Spleen (tissue), 11 donors: ENCODE measurements at regions not wholly inside any gene's neighbourhood (a gene's known extent, or its start where the extent isn't known, plus 50 kb on each side); places are given as distances from the start of the nearest gene placed in this dataset.

ENCODE experiments used
- DNase-seq: peaks from one replicate; pipeline ENCODE4 v3.0.0-alpha.2; 2020
- H3K27ac ChIP-seq, 8 donors: fragments of 200-600 bp; sonication (generic) in 7 of 8; 1 replicate in 4 of 8; 2 replicates in 4 of 8; pipeline versions ENCODE4 v1.5.0 to v1.8.0; 2016 to 2021; ENCODE audit warnings: inconsistent platforms in 4 of 8, mild to moderate bottlenecking in 4 of 8, moderate library complexity in 1 of 8
- H3K27me3 ChIP-seq, 7 donors: fragments of 200-600 bp; sonication (generic) in 6 of 7; replicated peaks in 1 of 7; 1 replicate in 4 of 7; 2 replicates in 3 of 7; pipeline versions ENCODE4 v1.5.0 to v1.8.0; 2016 to 2021; ENCODE audit warnings: inconsistent platforms in 3 of 7, mild to moderate bottlenecking in 1 of 7
- H3K36me3 ChIP-seq, 6 donors: fragments of 200-600 bp; sonication (generic) in 5 of 6; 1 replicate in 4 of 6; 2 replicates in 2 of 6; pipeline versions ENCODE4 v1.5.0 to v1.8.0; 2016 to 2021; ENCODE audit warnings: inconsistent platforms in 2 of 6
- H3K4me1 ChIP-seq, 6 donors: fragments of 200-600 bp; sonication (generic) in 5 of 6; 1 replicate in 3 of 6; 2 replicates in 3 of 6; pipeline versions ENCODE4 v1.5.0 to v1.8.0; 2016 to 2021; ENCODE audit warnings: inconsistent platforms in 3 of 6
- H3K4me3 ChIP-seq, 8 donors: fragments of 200-600 bp; sonication (generic) in 7 of 8; 1 replicate in 4 of 8; 2 replicates in 4 of 8; pipeline versions ENCODE4 v1.5.0 to v1.8.0; 2016 to 2021; ENCODE audit warnings: inconsistent platforms in 4 of 8, mild to moderate bottlenecking in 4 of 8, moderate library complexity in 2 of 8
- H3K9me3 ChIP-seq, 8 donors: fragments of 200-600 bp; sonication (generic) in 7 of 8; 1 replicate in 4 of 8; 2 replicates in 4 of 8; pipeline versions ENCODE4 v1.5.0 to v1.8.0; 2016 to 2021; ENCODE audit warnings: inconsistent platforms in 4 of 8
- CTCF ChIP-seq, 11 experiments: fragments of 200-600 bp in 7 of 11; fragments of 450-650 bp in 4 of 11; sonication (generic) in 4 of 11; IDR thresholded peaks in 8 of 11; conservative IDR thresholded peaks in 3 of 11; 1 replicate in 7 of 11; 2 replicates in 4 of 11; pipeline versions ENCODE4 v1.4.0 to v1.8.0; 2016 to 2021; ENCODE audit warnings: antibody characterized with exemption in 11 of 11, inconsistent platforms in 4 of 11, mild to moderate bottlenecking in 1 of 11
- POLR2A ChIP-seq, 3 donors: fragments of 450-650 bp; IDR thresholded peaks; one replicate each; pipeline ENCODE4 v1.5.1; 2017; ENCODE audit warnings: antibody characterized with exemption in 3 of 3, mild to moderate bottlenecking in 1 of 3
- POLR2AphosphoS5 ChIP-seq, 3 donors: sonication (generic); formaldehyde crosslinking; IDR thresholded peaks; one replicate each; pipeline ENCODE4 v1.5.1; 2017; ENCODE audit warnings: antibody characterized with exemption in 3 of 3
- WGBS, 5 donors: extraction: QIAGEN DNeasy Blood & Tissue Kit in 3 of 5; methylation state at CpG; one replicate each; pipeline versions ENCODE4 v1.1.5 to v1.1.7; 2013 to 2018; 5-methylcytosine and 5-hydroxymethylcytosine counted together
- intact Hi-C: fragments of 100-400 bp; cut with DNase I; formaldehyde crosslinking; loops from one replicate; pipeline ENCODE4 v1.15.0; 2023; ENCODE audit warnings: low total_unique reads
- donor health status: healthy with polysubstance abuse.
- donor health status: DM: no; HTN: no; CAD: no; lungs with moderate emphysema.
- donor health status: DM: no; HTN: no; CAD: no.
- donor health status: Bipolar disorder and iron deficiency.
- donor health status: healthy.
- donor health status: DM: no; HTN: no; CAD: no.
- donor health status: DM: yes; HTN: yes; CAD: no.

- no peak overlapping the region for H3K27ac ChIP-seq
- intact Hi-C loops, result no loop called here
- 85 to 93% (median 90%) methylated on average over 2 of the region's 2 CpGs for WGBS, 5 donors
- no peaks in the 10 kb centered on the region for H3K27me3 ChIP-seq
- no peak overlapping the region for H3K4me3 ChIP-seq
- no peaks in the 10 kb centered on the region for H3K9me3 ChIP-seq
- TF ChIP-seq POLR2AphosphoS5 (IDR thresholded peaks at IDR 0.05), result no peak
- TF ChIP-seq POLR2A (IDR thresholded peaks at IDR 0.05), result no peak
- no peak for TF ChIP-seq CTCF (IDR thresholded peaks at IDR 0.05 in 8 of 11, conservative IDR thresholded peaks at IDR 0.05 in 3 of 11)
- H3K4me1 ChIP-seq, result no peaks in the 10 kb centered on the region
- H3K36me3 ChIP-seq, result no peaks in the 10 kb centered on the region
- DNase-seq, result no peak
Observed at GRCh38 chr6:91135406-91136103, 548.7 kb upstream of the MAP3K7 start.

GRCh38 chr6:91132461-91132860 lies 545.6 kb upstream of the MAP3K7 start:
- TF ChIP-seq POLR2A (IDR thresholded peaks at IDR 0.05), result no peak
- TF ChIP-seq POLR2AphosphoS5 (IDR thresholded peaks at IDR 0.05), result no peak
- TF ChIP-seq CTCF (IDR thresholded peaks at IDR 0.05 in 8 of 11, conservative IDR thresholded peaks at IDR 0.05 in 3 of 11), result no peak
- WGBS, 5 donors, result 68 to 91% (median 84%) methylated on average over 3 of the region's 3 CpGs
- no peak for DNase-seq

GRCh38 chr6:91130126-91130525 lies 543.3 kb upstream of the MAP3K7 start:
- Histone ChIP-seq H3K27ac (no peak overlapping the region), H3K27me3 (no peaks in the 10 kb centered on the region), H3K4me1 (no peaks in the 10 kb centered on the region), H3K4me3 (no peak overlapping the region), H3K36me3 (no peaks in the 10 kb centered on the region), H3K9me3 (no peaks in the 10 kb centered on the region)
- WGBS, 5 donors, result 70 to 86% (median 79%) methylated on average over 6 of the region's 6 CpGs
- intact Hi-C loops, result no loop called here
- no peak for TF ChIP-seq POLR2A (IDR thresholded peaks at IDR 0.05)
- TF ChIP-seq CTCF (IDR thresholded peaks at IDR 0.05 in 8 of 11, conservative IDR thresholded peaks at IDR 0.05 in 3 of 11), result no peak
- TF ChIP-seq POLR2AphosphoS5 (IDR thresholded peaks at IDR 0.05), result no peak
- no peak for DNase-seq

More at GRCh38 chr6:91132461-91132860, 545.6 kb upstream of the MAP3K7 start:
- Histone ChIP-seq H3K4me3 (no peak overlapping the region), H3K27me3 (no peaks in the 10 kb centered on the region), H3K36me3 (no peaks in the 10 kb centered on the region), H3K9me3 (no peaks in the 10 kb centered on the region), H3K27ac (no peak overlapping the region), H3K4me1 (no peaks in the 10 kb centered on the region)
- intact Hi-C loops, result no loop called here

- intact Hi-C loops, result no loop called here
Observed at GRCh38 chr6:91127752-91128151, 540.9 kb upstream of the MAP3K7 start.

More at GRCh38 chr6:91127752-91128151, 540.9 kb upstream of the MAP3K7 start:
- no peak for DNase-seq
- TF ChIP-seq POLR2A (IDR thresholded peaks at IDR 0.05), result no peak
- TF ChIP-seq POLR2AphosphoS5 (IDR thresholded peaks at IDR 0.05), result no peak
- TF ChIP-seq CTCF (IDR thresholded peaks at IDR 0.05 in 8 of 11, conservative IDR thresholded peaks at IDR 0.05 in 3 of 11), result no peak
- H3K27ac ChIP-seq, result no peak overlapping the region
- H3K4me3 ChIP-seq, result no peak overlapping the region
- H3K4me1 ChIP-seq, result no peaks in the 10 kb centered on the region
- no peaks in the 10 kb centered on the region for H3K27me3 ChIP-seq
- H3K36me3 ChIP-seq, result no peaks in the 10 kb centered on the region
- no peaks in the 10 kb centered on the region for H3K9me3 ChIP-seq
